Spleen (tissue), 11 donors: ENCODE measurements at regions not wholly inside any gene's neighbourhood (a gene's known extent, or its start where the extent isn't known, plus 50 kb on each side); places are given as distances from the start of the nearest gene placed in this dataset.

ENCODE experiments used
- DNase-seq: peaks from one replicate; pipeline ENCODE4 v3.0.0-alpha.2; 2020
- H3K27ac ChIP-seq, 8 donors: fragments of 200-600 bp; sonication (generic) in 7 of 8; 1 replicate in 4 of 8; 2 replicates in 4 of 8; pipeline versions ENCODE4 v1.5.0 to v1.8.0; 2016 to 2021; ENCODE audit warnings: inconsistent platforms in 4 of 8, mild to moderate bottlenecking in 4 of 8, moderate library complexity in 1 of 8
- H3K27me3 ChIP-seq, 7 donors: fragments of 200-600 bp; sonication (generic) in 6 of 7; replicated peaks in 1 of 7; 1 replicate in 4 of 7; 2 replicates in 3 of 7; pipeline versions ENCODE4 v1.5.0 to v1.8.0; 2016 to 2021; ENCODE audit warnings: inconsistent platforms in 3 of 7, mild to moderate bottlenecking in 1 of 7
- H3K36me3 ChIP-seq, 6 donors: fragments of 200-600 bp; sonication (generic) in 5 of 6; 1 replicate in 4 of 6; 2 replicates in 2 of 6; pipeline versions ENCODE4 v1.5.0 to v1.8.0; 2016 to 2021; ENCODE audit warnings: inconsistent platforms in 2 of 6
- H3K4me1 ChIP-seq, 6 donors: fragments of 200-600 bp; sonication (generic) in 5 of 6; 1 replicate in 3 of 6; 2 replicates in 3 of 6; pipeline versions ENCODE4 v1.5.0 to v1.8.0; 2016 to 2021; ENCODE audit warnings: inconsistent platforms in 3 of 6
- H3K4me3 ChIP-seq, 8 donors: fragments of 200-600 bp; sonication (generic) in 7 of 8; 1 replicate in 4 of 8; 2 replicates in 4 of 8; pipeline versions ENCODE4 v1.5.0 to v1.8.0; 2016 to 2021; ENCODE audit warnings: inconsistent platforms in 4 of 8, mild to moderate bottlenecking in 4 of 8, moderate library complexity in 2 of 8
- H3K9me3 ChIP-seq, 8 donors: fragments of 200-600 bp; sonication (generic) in 7 of 8; 1 replicate in 4 of 8; 2 replicates in 4 of 8; pipeline versions ENCODE4 v1.5.0 to v1.8.0; 2016 to 2021; ENCODE audit warnings: inconsistent platforms in 4 of 8
- POLR2A ChIP-seq, 3 donors: fragments of 450-650 bp; IDR thresholded peaks; one replicate each; pipeline ENCODE4 v1.5.1; 2017; ENCODE audit warnings: antibody characterized with exemption in 3 of 3, mild to moderate bottlenecking in 1 of 3
- POLR2AphosphoS5 ChIP-seq, 3 donors: sonication (generic); formaldehyde crosslinking; IDR thresholded peaks; one replicate each; pipeline ENCODE4 v1.5.1; 2017; ENCODE audit warnings: antibody characterized with exemption in 3 of 3
- WGBS, 5 donors: extraction: QIAGEN DNeasy Blood & Tissue Kit in 3 of 5; methylation state at CpG; one replicate each; pipeline versions ENCODE4 v1.1.5 to v1.1.7; 2013 to 2018; 5-methylcytosine and 5-hydroxymethylcytosine counted together
- intact Hi-C: fragments of 100-400 bp; cut with DNase I; formaldehyde crosslinking; loops from one replicate; pipeline ENCODE4 v1.15.0; 2023; ENCODE audit warnings: low total_unique reads
- TF ChIP-seq, protein P1 (sequence below), 11 experiments: fragments of 200-600 bp in 7 of 11; fragments of 450-650 bp in 4 of 11; sonication (generic) in 4 of 11; IDR thresholded peaks in 8 of 11; conservative IDR thresholded peaks in 3 of 11; 1 replicate in 7 of 11; 2 replicates in 4 of 11; pipeline versions ENCODE4 v1.4.0 to v1.8.0; 2016 to 2021; ENCODE audit warnings: antibody characterized with exemption in 11 of 11, inconsistent platforms in 4 of 11, mild to moderate bottlenecking in 1 of 11
- donor health status: healthy with polysubstance abuse.
- donor health status: DM: no; HTN: no; CAD: no; lungs with moderate emphysema.
- donor health status: DM: no; HTN: no; CAD: no.
- donor health status: Bipolar disorder and iron deficiency.
- donor health status: healthy.
- donor health status: DM: no; HTN: no; CAD: no.
- donor health status: DM: yes; HTN: yes; CAD: no.

DNA sequence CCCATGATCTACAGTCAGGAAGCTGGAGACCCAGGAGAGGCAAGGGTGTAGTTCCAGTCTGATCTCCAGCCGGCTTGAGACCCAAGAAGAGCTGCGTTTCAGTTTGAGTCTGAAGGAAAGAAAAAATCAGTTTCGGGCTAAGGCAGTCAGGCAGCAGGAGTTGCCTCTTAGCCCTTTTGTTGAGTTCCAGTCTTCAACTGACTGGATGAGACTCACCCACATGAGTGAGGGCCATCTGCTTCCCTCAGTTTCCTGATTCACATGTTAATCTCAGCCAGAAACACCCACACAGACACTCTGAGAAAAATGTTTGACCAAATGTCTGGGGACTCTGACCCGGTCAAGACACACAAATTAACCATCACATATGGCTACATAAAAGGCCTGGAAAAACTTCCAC is 73.6 kb upstream of the ELOVL6 start:
- Histone ChIP-seq H3K4me1 (no peaks in the 10 kb centered on the region), H3K4me3 (no peak overlapping the region), H3K27me3 (no peaks in the 10 kb centered on the region), H3K27ac (no peak overlapping the region), H3K36me3 (no peaks in the 10 kb centered on the region), H3K9me3 (no peaks in the 10 kb centered on the region)
- 73 to 93% (median 82%) methylated on average over 4 of the region's 4 CpGs for WGBS, 5 donors
- TF ChIP-seq POLR2A (IDR thresholded peaks at IDR 0.05) = no peak
- TF ChIP-seq POLR2AphosphoS5 (IDR thresholded peaks at IDR 0.05) = no peak
- intact Hi-C loops = no loop called here
- no peak for DNase-seq

GRCh38 chr4:110270492-110271197 is 72.2 kb upstream of the ELOVL6 start:
- intact Hi-C loops = no loop called here
- H3K4me1 ChIP-seq = no peaks in the 10 kb centered on the region
- no peak for DNase-seq
- no peak overlapping the region for H3K4me3 ChIP-seq
- H3K9me3 ChIP-seq = no peaks in the 10 kb centered on the region
- no peaks in the 10 kb centered on the region for H3K27me3 ChIP-seq
- 64 to 88% (median 75%) methylated on average over 3 of the region's 3 CpGs for WGBS, 5 donors
- TF ChIP-seq, protein P1, sequence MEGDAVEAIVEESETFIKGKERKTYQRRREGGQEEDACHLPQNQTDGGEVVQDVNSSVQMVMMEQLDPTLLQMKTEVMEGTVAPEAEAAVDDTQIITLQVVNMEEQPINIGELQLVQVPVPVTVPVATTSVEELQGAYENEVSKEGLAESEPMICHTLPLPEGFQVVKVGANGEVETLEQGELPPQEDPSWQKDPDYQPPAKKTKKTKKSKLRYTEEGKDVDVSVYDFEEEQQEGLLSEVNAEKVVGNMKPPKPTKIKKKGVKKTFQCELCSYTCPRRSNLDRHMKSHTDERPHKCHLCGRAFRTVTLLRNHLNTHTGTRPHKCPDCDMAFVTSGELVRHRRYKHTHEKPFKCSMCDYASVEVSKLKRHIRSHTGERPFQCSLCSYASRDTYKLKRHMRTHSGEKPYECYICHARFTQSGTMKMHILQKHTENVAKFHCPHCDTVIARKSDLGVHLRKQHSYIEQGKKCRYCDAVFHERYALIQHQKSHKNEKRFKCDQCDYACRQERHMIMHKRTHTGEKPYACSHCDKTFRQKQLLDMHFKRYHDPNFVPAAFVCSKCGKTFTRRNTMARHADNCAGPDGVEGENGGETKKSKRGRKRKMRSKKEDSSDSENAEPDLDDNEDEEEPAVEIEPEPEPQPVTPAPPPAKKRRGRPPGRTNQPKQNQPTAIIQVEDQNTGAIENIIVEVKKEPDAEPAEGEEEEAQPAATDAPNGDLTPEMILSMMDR (IDR thresholded peaks at IDR 0.05 in 8 of 11, conservative IDR thresholded peaks at IDR 0.05 in 3 of 11) = no peak
- TF ChIP-seq POLR2AphosphoS5 (IDR thresholded peaks at IDR 0.05) (no peak), POLR2A (IDR thresholded peaks at IDR 0.05) (no peak)
- no peak overlapping the region for H3K27ac ChIP-seq
- H3K36me3 ChIP-seq = no peaks in the 10 kb centered on the region

- intact Hi-C loops = no loop called here
- Histone ChIP-seq H3K4me1 (no peaks in the 10 kb centered on the region), H3K36me3 (no peaks in the 10 kb centered on the region), H3K4me3 (no peak overlapping the region), H3K27me3 (no peaks in the 10 kb centered on the region), H3K9me3 (no peaks in the 10 kb centered on the region), H3K27ac (no peak overlapping the region)
- WGBS, 5 donors = 90 to 94% (median 90%) methylated on average over 5 of the region's 5 CpGs
- DNase-seq = no peak
- TF ChIP-seq POLR2AphosphoS5 (IDR thresholded peaks at IDR 0.05) (no peak), POLR2A (IDR thresholded peaks at IDR 0.05) (no peak)
- TF ChIP-seq, protein P1 (IDR thresholded peaks at IDR 0.05 in 8 of 11, conservative IDR thresholded peaks at IDR 0.05 in 3 of 11) = no peak
Measured at GRCh38 chr4:110268790-110269189, 70.4 kb upstream of the ELOVL6 start.

GRCh38 chr4:110268352-110268751 is 69.9 kb upstream of the ELOVL6 start:
- Histone ChIP-seq H3K27ac (no peak overlapping the region), H3K4me3 (no peak overlapping the region), H3K27me3 (no peaks in the 10 kb centered on the region), H3K36me3 (no peaks in the 10 kb centered on the region), H3K4me1 (no peaks in the 10 kb centered on the region), H3K9me3 (no peaks in the 10 kb centered on the region)
- TF ChIP-seq, protein P1 (IDR thresholded peaks at IDR 0.05 in 8 of 11, conservative IDR thresholded peaks at IDR 0.05 in 3 of 11) = no peak
- TF ChIP-seq POLR2AphosphoS5 (IDR thresholded peaks at IDR 0.05) (no peak), POLR2A (IDR thresholded peaks at IDR 0.05) (no peak)
- DNase-seq = no peak
- intact Hi-C loops = no loop called here
- WGBS, 5 donors = 82 to 94% (median 84%) methylated on average over 2 of the region's 2 CpGs
